K562 (cell line): ENCODE measurements at regions not wholly inside any gene's neighbourhood (a gene's known extent, or its start where the extent isn't known, plus 50 kb on each side); places are given as distances from the start of the nearest gene placed in this dataset.

Source experiments
- ATAC-seq: fragments of 200-7000 bp; cut with Tn5 transposase; 3 replicates; pipeline ENCODE4 v1.9.1; 2020; ENCODE audit warnings: moderate library complexity
- BruUV-seq: library from RNA; stranded (reverse); fragments of 400-500 nt; replicated peaks from 2 replicates; lab custom pipeline; 2021; lab: Mats Ljungman, UMichigan
- CTCF ChIA-PET: fragments of 300-600 bp; formaldehyde crosslinking; extraction: SDS; loops from one replicate; lab custom pipeline; 2021; ENCODE audit warnings: low intra/inter-chr PET ratio; lab: Yijun Ruan, JAX
- POLR2A ChIA-PET: fragments of 300-600, 350-650 bp; sonication (Branson Sonifier 250); formaldehyde crosslinking; extraction: SDS; loops from one replicate; lab custom pipeline; 2021; ENCODE audit warnings: antibody characterized with exemption, inconsistent platforms; lab: Yijun Ruan, JAX
- DNase-seq, 4 experiments: peaks; one replicate each; pipeline versions ENCODE4 v3.0.0 to v3.0.0-alpha.2; 2011 to 2018; ENCODE audit warnings: low spot score in 3 of 4, mixed read lengths in 3 of 4; ENCODE audit errors: extremely low read depth in 1 of 4
- FAIRE-seq: peaks from 2 replicates; lab custom pipeline; 2011; peaks lifted over from hg19 to GRCh38; lab: Jason Lieb, UNC
- H2AFZ ChIP-seq: 2 replicates; pipeline ENCODE4 v1.6.0; 2011; ENCODE audit warnings: low read depth, low read length, control low read depth, inconsistent platforms
- H3K27ac ChIP-seq: fragments of 200-600 bp; 3 replicates; pipeline ENCODE4 v1.8.0; 2011; ENCODE audit warnings: low read depth, mild to moderate bottlenecking, control low read depth, inconsistent platforms, low read length, moderate library complexity, mixed read lengths; ENCODE audit errors: extremely low read depth
- H3K27me3 ChIP-seq, 2 experiments: fragments of 300-600 bp in 1 of 2; 2 replicates in 1 of 2; 3 replicates in 1 of 2; pipeline versions ENCODE4 v1.6.0 to v1.8.0; 2011; ENCODE audit warnings: inconsistent platforms in 2 of 2, low read length in 2 of 2, mild to moderate bottlenecking in 1 of 2, mixed read lengths in 1 of 2, moderate library complexity in 1 of 2; ENCODE audit not compliant: control insufficient read depth in 2 of 2, insufficient read depth in 2 of 2
- H3K36me3 ChIP-seq: fragments of 300-600 bp; 3 replicates; pipeline ENCODE4 v1.8.0; 2011; ENCODE audit warnings: mild to moderate bottlenecking, low read length, inconsistent platforms; ENCODE audit not compliant: control insufficient read depth, insufficient read depth
- H3K4me1 ChIP-seq, 2 experiments: fragments of 200-600 bp in 1 of 2; replicated peaks in 1 of 2; 2 replicates in 1 of 2; 3 replicates in 1 of 2; pipeline versions ENCODE4 v1.5.1 to v1.8.0; 2011; ENCODE audit warnings: inconsistent platforms in 2 of 2, low read length in 2 of 2, mild to moderate bottlenecking in 1 of 2, mixed read lengths in 1 of 2, moderate library complexity in 1 of 2; ENCODE audit not compliant: control insufficient read depth in 2 of 2, insufficient read depth in 2 of 2
- H3K4me2 ChIP-seq: 2 replicates; pipeline ENCODE4 v1.6.1; 2011; ENCODE audit warnings: low read length, control low read depth, inconsistent platforms, mixed read lengths; ENCODE audit not compliant: insufficient read depth
- H3K4me3 ChIP-seq: fragments of 200-600 bp; sonication (generic), shearing (Covaris generic); 2 replicates; pipeline ENCODE4 v1.5.1; 2016; ENCODE audit warnings: control low read depth, inconsistent platforms
- H3K79me2 ChIP-seq: fragments of 200-600 bp; 3 replicates; pipeline ENCODE4 v1.8.0; 2011; ENCODE audit warnings: low read length, inconsistent platforms; ENCODE audit not compliant: control insufficient read depth, insufficient read depth
- H3K9ac ChIP-seq, 2 experiments: 2 replicates each; pipeline versions ENCODE4 v1.6.0 to v1.6.1; 2011; ENCODE audit warnings: low read depth in 2 of 2, low read length in 2 of 2, control low read depth in 1 of 2, inconsistent platforms in 1 of 2, mild to moderate bottlenecking in 1 of 2, mixed read lengths in 1 of 2; ENCODE audit not compliant: insufficient read depth in 1 of 2
- H3K9me1 ChIP-seq: one replicate; pipeline ENCODE4 v1.6.0; 2011; ENCODE audit warnings: inconsistent platforms, mild to moderate bottlenecking, low read length, moderate library complexity; ENCODE audit not compliant: control insufficient read depth, insufficient read depth
- H3K9me3 ChIP-seq: replicated peaks from 2 replicates; pipeline ENCODE4 v1.5.1; 2011; ENCODE audit warnings: low read depth, low read length, inconsistent platforms; ENCODE audit not compliant: control insufficient read depth, insufficient read depth
- H4K20me1 ChIP-seq: replicated peaks from 2 replicates; pipeline ENCODE4 v1.6.1; 2011; ENCODE audit warnings: low read length, inconsistent platforms, mixed read lengths; ENCODE audit not compliant: control insufficient read depth, insufficient read depth
- E2F3 ChIP-seq: fragments of 250-450 bp; sonication (Bioruptor Pico); IDR thresholded peaks from 2 replicates; pipeline ENCODE4 v1.4.0; 2020; ENCODE audit warnings: mild to moderate bottlenecking
- MTA3 ChIP-seq: fragments of 450-650 bp; formaldehyde crosslinking; IDR thresholded peaks from 2 replicates; pipeline ENCODE4 v1.6.1; 2017; ENCODE audit warnings: mild to moderate bottlenecking, borderline replicate concordance
- RBBP5 ChIP-seq: fragments of 200-600 bp; sonication (generic); IDR thresholded peaks from 2 replicates; pipeline ENCODE4 v1.6.1; 2012; ENCODE audit warnings: borderline replicate concordance, mild to moderate bottlenecking, low read length, control low read depth, inconsistent platforms; ENCODE audit not compliant: insufficient read depth, poor library complexity, severe bottlenecking
- SNRNP70 ChIP-seq: fragments of 200-400 bp; formaldehyde crosslinking; optimal IDR thresholded peaks from 2 replicates; pipeline ENCODE3; 2017; ENCODE audit warnings: low read depth, low read length
- WGBS: fragments of 100-300 bp; shearing (Covaris generic); methylation state at CpG from one replicate; pipeline ENCODE4 v1.1.6; 2016; ENCODE audit warnings: low coverage, mixed read lengths; ENCODE audit not compliant: insufficient coverage; ENCODE audit errors: missing lambda C conversion rate; 5-methylcytosine and 5-hydroxymethylcytosine counted together
- in situ Hi-C: fragments of 300-500 bp; cut with MboI; formaldehyde crosslinking; loops from 4 replicates; pipeline ENCODE4 v1.15.0; 2018; ENCODE audit warnings: inconsistent platforms, mixed read lengths
- intact Hi-C: fragments of 100-400 bp; cut with micrococcal nuclease; formaldehyde crosslinking; loops from 2 replicates; pipeline ENCODE4 v1.14.2; 2022
- TF ChIP-seq, protein P1 (sequence below): sonication (generic); formaldehyde crosslinking; IDR thresholded peaks from 2 replicates; pipeline ENCODE4 v1.8.1; 2023; ENCODE audit warnings: mild to moderate bottlenecking, missing genetic modification reagents

DNA sequence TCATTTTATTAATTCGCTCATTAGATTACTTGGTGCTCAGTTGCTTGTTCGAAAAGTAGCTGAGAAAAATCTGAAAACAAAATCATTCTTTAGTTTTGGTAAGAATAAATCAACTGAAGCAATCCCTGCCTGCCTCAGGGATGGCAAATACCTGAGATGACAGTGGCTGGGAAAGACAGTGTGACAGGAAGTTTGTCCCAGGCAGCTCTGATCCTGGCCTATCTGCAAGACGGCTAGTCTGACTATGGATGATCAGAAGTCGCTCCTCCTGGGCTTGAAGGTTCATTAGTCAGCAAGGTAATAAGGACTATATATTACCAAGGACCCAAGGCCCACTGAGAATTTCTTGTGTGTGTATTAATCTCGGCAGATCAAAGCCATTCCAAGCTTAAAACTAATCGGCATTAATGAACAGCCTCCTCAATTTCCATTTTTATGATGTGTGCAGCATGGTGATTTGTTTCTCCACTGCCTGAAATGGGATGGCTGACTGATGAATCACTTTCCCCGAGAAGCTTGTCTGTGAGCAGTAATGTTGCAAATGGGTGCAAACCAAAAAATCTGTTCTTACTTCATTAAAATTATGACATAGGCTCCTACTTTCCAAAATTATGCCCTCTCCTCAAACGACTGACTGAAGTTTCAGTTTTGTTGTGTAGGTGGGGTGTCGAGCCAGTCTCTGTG is 199.9 kb downstream of the ACTR3 start:
- WGBS: under 1% methylated on average over 9 of the region's 9 CpGs
- H3K36me3 ChIP-seq: no peaks in the 10 kb centered on the region
- DNase-seq (no peak), FAIRE-seq (no peak), ATAC-seq (no peak)
- H3K4me3 ChIP-seq: no peak overlapping the region
- intact Hi-C loops: no loop called here
- no peaks in the 10 kb centered on the region for H3K79me2 ChIP-seq
- H4K20me1 ChIP-seq: no peaks in the 10 kb centered on the region
- no peaks in the 10 kb centered on the region for H3K9me1 ChIP-seq
- no peaks in the 10 kb centered on the region for H3K27me3 ChIP-seq
- BruUV-seq: no TSS peak
- no peak overlapping the region for H2AFZ ChIP-seq
- ChIA-PET CTCF (no interaction called here), POLR2A (no interaction called here)
- in situ Hi-C loops: no loop called here
- no peak for TF ChIP-seq MTA3
- TF ChIP-seq, protein P1, sequence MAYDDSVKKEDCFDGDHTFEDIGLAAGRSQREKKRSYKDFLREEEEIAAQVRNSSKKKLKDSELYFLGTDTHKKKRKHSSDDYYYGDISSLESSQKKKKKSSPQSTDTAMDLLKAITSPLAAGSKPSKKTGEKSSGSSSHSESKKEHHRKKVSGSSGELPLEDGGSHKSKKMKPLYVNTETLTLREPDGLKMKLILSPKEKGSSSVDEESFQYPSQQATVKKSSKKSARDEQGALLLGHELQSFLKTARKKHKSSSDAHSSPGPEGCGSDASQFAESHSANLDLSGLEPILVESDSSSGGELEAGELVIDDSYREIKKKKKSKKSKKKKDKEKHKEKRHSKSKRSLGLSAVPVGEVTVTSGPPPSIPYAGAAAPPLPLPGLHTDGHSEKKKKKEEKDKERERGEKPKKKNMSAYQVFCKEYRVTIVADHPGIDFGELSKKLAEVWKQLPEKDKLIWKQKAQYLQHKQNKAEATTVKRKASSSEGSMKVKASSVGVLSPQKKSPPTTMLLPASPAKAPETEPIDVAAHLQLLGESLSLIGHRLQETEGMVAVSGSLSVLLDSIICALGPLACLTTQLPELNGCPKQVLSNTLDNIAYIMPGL (CRISPR knock-in tag): no peak
- no peak for TF ChIP-seq SNRNP70
- TF ChIP-seq E2F3 (CRISPR knock-in tag): no peak
- TF ChIP-seq RBBP5: no peak
- no peak overlapping the region for H3K27ac ChIP-seq
- H3K9ac ChIP-seq: no peak overlapping the region
- H3K4me1 ChIP-seq: no peaks in the 10 kb centered on the region
- no peaks in the 10 kb centered on the region for H3K9me3 ChIP-seq
- H3K4me2 ChIP-seq: no peak overlapping the region
